ENCODE measurements at regions not wholly inside any gene's neighbourhood (a gene's known extent, or its start where the extent isn't known, plus 50 kb on each side); places are given as distances from the start of the nearest gene placed in this dataset.

- TF ChIP-seq, protein P1, sequence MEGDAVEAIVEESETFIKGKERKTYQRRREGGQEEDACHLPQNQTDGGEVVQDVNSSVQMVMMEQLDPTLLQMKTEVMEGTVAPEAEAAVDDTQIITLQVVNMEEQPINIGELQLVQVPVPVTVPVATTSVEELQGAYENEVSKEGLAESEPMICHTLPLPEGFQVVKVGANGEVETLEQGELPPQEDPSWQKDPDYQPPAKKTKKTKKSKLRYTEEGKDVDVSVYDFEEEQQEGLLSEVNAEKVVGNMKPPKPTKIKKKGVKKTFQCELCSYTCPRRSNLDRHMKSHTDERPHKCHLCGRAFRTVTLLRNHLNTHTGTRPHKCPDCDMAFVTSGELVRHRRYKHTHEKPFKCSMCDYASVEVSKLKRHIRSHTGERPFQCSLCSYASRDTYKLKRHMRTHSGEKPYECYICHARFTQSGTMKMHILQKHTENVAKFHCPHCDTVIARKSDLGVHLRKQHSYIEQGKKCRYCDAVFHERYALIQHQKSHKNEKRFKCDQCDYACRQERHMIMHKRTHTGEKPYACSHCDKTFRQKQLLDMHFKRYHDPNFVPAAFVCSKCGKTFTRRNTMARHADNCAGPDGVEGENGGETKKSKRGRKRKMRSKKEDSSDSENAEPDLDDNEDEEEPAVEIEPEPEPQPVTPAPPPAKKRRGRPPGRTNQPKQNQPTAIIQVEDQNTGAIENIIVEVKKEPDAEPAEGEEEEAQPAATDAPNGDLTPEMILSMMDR (IDR thresholded peaks at IDR 0.05): no peak
- no peak for TF ChIP-seq ZFX (IDR thresholded peaks at IDR 0.05; ENCODE audit: borderline replicate concordance)
Observed at GRCh38 chr12:74264692-74265091, 272.9 kb upstream of the ATXN7L3B start.
